HEK293T (cell line): ENCODE measurements at regions not wholly inside any gene's neighbourhood (a gene's known extent, or its start where the extent isn't known, plus 50 kb on each side); places are given as distances from the start of the nearest gene placed in this dataset.

Source experiments
- ARNT ChIP-seq: fragments of 450-650 bp; IDR thresholded peaks from 2 replicates; pipeline ENCODE4 v1.6.1; 2017; ENCODE audit warnings: mild to moderate bottlenecking
- BHLHE40 ChIP-seq: fragments of 450-650 bp; IDR thresholded peaks from 2 replicates; pipeline ENCODE4 v1.6.1; 2016; ENCODE audit warnings: mild to moderate bottlenecking, moderate library complexity, borderline replicate concordance
- ELF4 ChIP-seq: fragments of 450-650 bp; IDR thresholded peaks from 2 replicates; pipeline ENCODE4 v1.6.1; 2017; ENCODE audit warnings: antibody characterized with exemption
- FOXA1 ChIP-seq: fragments of 450-650 bp; IDR thresholded peaks from 2 replicates; pipeline ENCODE4 v1.6.1; 2016; ENCODE audit warnings: mild to moderate bottlenecking
- FOXK2 ChIP-seq: fragments of 450-650 bp; IDR thresholded peaks from 2 replicates; pipeline ENCODE4 v1.6.1; 2016; ENCODE audit warnings: mild to moderate bottlenecking
- FOXM1 ChIP-seq: fragments of 450-650 bp; IDR thresholded peaks from 2 replicates; pipeline ENCODE4 v1.6.1; 2017; ENCODE audit warnings: mild to moderate bottlenecking, borderline replicate concordance
- HDGF ChIP-seq: fragments of 450-650 bp; IDR thresholded peaks from 2 replicates; pipeline ENCODE4 v1.6.1; 2017; ENCODE audit warnings: antibody characterized with exemption, borderline replicate concordance
- NFRKB ChIP-seq: fragments of 450-650 bp; IDR thresholded peaks from 2 replicates; pipeline ENCODE4 v1.6.1; 2016; ENCODE audit warnings: mild to moderate bottlenecking, moderate library complexity
- PKNOX1 ChIP-seq: fragments of 450-650 bp; IDR thresholded peaks from 2 replicates; pipeline ENCODE4 v1.6.1; 2016
- SUZ12 ChIP-seq: fragments of 450-650 bp; IDR thresholded peaks from 2 replicates; pipeline ENCODE4 v1.6.1; 2016; ENCODE audit warnings: mild to moderate bottlenecking
- TARDBP ChIP-seq: fragments of 450-650 bp; IDR thresholded peaks from 2 replicates; pipeline ENCODE4 v1.6.1; 2016
- ZNF384 ChIP-seq: fragments of 450-650 bp; IDR thresholded peaks from 2 replicates; pipeline ENCODE4 v1.6.1; 2016

GRCh38 chr15:39473298-39473947, 107.5 kb upstream of the THBS1 start:
- TF ChIP-seq TARDBP, result no peak
- no peak for TF ChIP-seq NFRKB
- no peak for TF ChIP-seq PKNOX1
- TF ChIP-seq FOXM1, result no peak
- TF ChIP-seq SUZ12, result no peak
- no peak for TF ChIP-seq FOXK2
- TF ChIP-seq BHLHE40, result no peak
- TF ChIP-seq ELF4, result no peak
- no peak for TF ChIP-seq HDGF
- no peak for TF ChIP-seq ARNT
- TF ChIP-seq ZNF384, result no peak
- TF ChIP-seq FOXA1, result no peak
